AG04450 (cell line): ENCODE measurements at regions not wholly inside any gene's neighbourhood (a gene's known extent, or its start where the extent isn't known, plus 50 kb on each side); places are given as distances from the start of the nearest gene placed in this dataset.
"Not testable (repeated sequence)": the region's sequence is repeated elsewhere in the genome, so short reads cannot be mapped to it uniquely, and the experiment has no call there.

ENCODE experiments used
- CTCF ChIA-PET: fragments of 300-600, 350-600 bp; formaldehyde crosslinking; extraction: SDS; loops from one replicate; lab custom pipeline; 2022; ENCODE audit warnings: antibody characterized with exemption, inconsistent platforms; lab: Charles Lee
- POLR2A ChIA-PET: fragments of 350-600 bp; formaldehyde crosslinking; extraction: SDS; loops from one replicate; lab custom pipeline; 2021; ENCODE audit warnings: antibody characterized with exemption, inconsistent platforms; lab: Yijun Ruan, JAX
- DNase-seq: peaks from one replicate; pipeline ENCODE4 v3.0.0-alpha.2; 2011; ENCODE audit warnings: low read depth, low spot score
- H3K27ac ChIP-seq: one replicate; pipeline ENCODE4 v1.5.1; 2012; ENCODE audit warnings: low read depth, low read length, control low read depth
- H3K27me3 ChIP-seq: one replicate; pipeline ENCODE4 v1.6.0; 2012; ENCODE audit warnings: low read length; ENCODE audit not compliant: control insufficient read depth, insufficient read depth
- H3K4me3 ChIP-seq: 2 replicates; pipeline ENCODE4 v1.5.1; 2011; ENCODE audit warnings: mild to moderate bottlenecking, low read depth, low read length, control low read depth
- H3K9me3 ChIP-seq: 2 replicates; pipeline ENCODE4 v1.5.1; 2012; ENCODE audit warnings: low read length; ENCODE audit not compliant: control insufficient read depth, insufficient read depth
- CTCF ChIP-seq: IDR thresholded peaks from 2 replicates; pipeline ENCODE4 v1.5.1; 2011; ENCODE audit warnings: low read depth, low read length, control low read depth, inconsistent platforms

GRCh38 chr4:72864898-72865297, 204.6 kb downstream of the COX18 start:
- Histone ChIP-seq H3K27ac (no peak overlapping the region), H3K9me3 (no peaks in the 10 kb centered on the region), H3K27me3 (no peaks in the 10 kb centered on the region), H3K4me3 (no peak overlapping the region)
- no peak for TF ChIP-seq CTCF
- DNase-seq, result no peak
- ChIA-PET POLR2A (no interaction called here), CTCF (no interaction called here)

GRCh38 chr4:72864277-72864676, 205.2 kb downstream of the COX18 start:
- DNase-seq, H3K9me3 ChIP-seq, POLR2A ChIA-PET, H3K4me3 ChIP-seq, H3K27me3 ChIP-seq, H3K27ac ChIP-seq, CTCF ChIA-PET: not testable (repeated sequence)

- TF ChIP-seq CTCF, result no peak
- Histone ChIP-seq H3K9me3 (no peaks in the 10 kb centered on the region), H3K27ac (no peak overlapping the region), H3K4me3 (no peak overlapping the region), H3K27me3 (no peaks in the 10 kb centered on the region)
- CTCF ChIA-PET, result no interaction called here
- POLR2A ChIA-PET, result no interaction called here
- no peak for DNase-seq
These were observed 208.8 kb downstream of the COX18 start for GRCh38 chr4:72860766-72861165.

- Histone ChIP-seq H3K27me3 (no peaks in the 10 kb centered on the region), H3K27ac (no peak overlapping the region), H3K4me3 (no peak overlapping the region), H3K9me3 (no peaks in the 10 kb centered on the region)
- ChIA-PET POLR2A (no interaction called here), CTCF (no interaction called here)
- peak; percentile 65 for DNase-seq
- TF ChIP-seq CTCF, result no peak
These were observed 211.2 kb downstream of the COX18 start for GRCh38 chr4:72858328-72858727.

- CTCF ChIA-PET, result no interaction called here
These were observed 211.7 kb downstream of the COX18 start for GRCh38 chr4:72857787-72858186.

More at GRCh38 chr4:72857787-72858186, 211.7 kb downstream of the COX18 start:
- POLR2A ChIA-PET, result no interaction called here
- no peak for DNase-seq
- Histone ChIP-seq H3K9me3 (no peaks in the 10 kb centered on the region), H3K4me3 (no peak overlapping the region), H3K27me3 (no peaks in the 10 kb centered on the region), H3K27ac (no peak overlapping the region)
- no peak for TF ChIP-seq CTCF
